HEK293 (cell line): ENCODE measurements at regions not wholly inside any gene's neighbourhood (a gene's known extent, or its start where the extent isn't known, plus 50 kb on each side); places are given as distances from the start of the nearest gene placed in this dataset.

Experiments
- CTCF ChIP-seq: fragments of 450-650 bp; formaldehyde crosslinking; IDR thresholded peaks from 2 replicates; pipeline ENCODE4 v1.5.1; 2016; ENCODE audit warnings: missing biosample characterization, missing genetic modification characterization
- KLF10 ChIP-seq: fragments of 450-650 bp; IDR thresholded peaks from 2 replicates; pipeline ENCODE4 v1.5.1; 2018; ENCODE audit warnings: missing biosample characterization, mild to moderate bottlenecking, missing genetic modification characterization
- ZNF140 ChIP-seq: fragments of 450-650 bp; formaldehyde crosslinking; IDR thresholded peaks from 2 replicates; pipeline ENCODE4 v1.5.1; 2016; ENCODE audit warnings: missing biosample characterization, missing genetic modification characterization
- ZNF518A ChIP-seq: fragments of 450-650 bp; formaldehyde crosslinking; conservative IDR thresholded peaks from 2 replicates; pipeline ENCODE4 v1.5.1; 2016; ENCODE audit warnings: low read depth, missing biosample characterization, missing genetic modification characterization
- ZNF785 ChIP-seq: fragments of 450-650 bp; formaldehyde crosslinking; IDR thresholded peaks from 2 replicates; pipeline ENCODE4 v1.5.1; 2016; ENCODE audit warnings: missing biosample characterization, missing genetic modification characterization
- ZNF792 ChIP-seq: fragments of 450-650 bp; formaldehyde crosslinking; IDR thresholded peaks from 2 replicates; pipeline ENCODE4 v1.5.1; 2016; ENCODE audit warnings: missing biosample characterization, missing genetic modification characterization
- ZNF830 ChIP-seq: fragments of 450-650 bp; IDR thresholded peaks from 2 replicates; pipeline ENCODE4 v1.5.0; 2018; ENCODE audit warnings: missing biosample characterization, missing genetic modification characterization, low read depth, mild to moderate bottlenecking, moderate library complexity
- TF ChIP-seq, protein P1 (sequence below): sonication (generic); formaldehyde crosslinking; IDR thresholded peaks from 2 replicates; pipeline ENCODE4 v1.8.1; 2022; ENCODE audit warnings: mild to moderate bottlenecking, moderate library complexity, missing genetic modification reagents
- TF ChIP-seq, protein P2 (sequence below): fragments of 450-650 bp; formaldehyde crosslinking; IDR thresholded peaks from 2 replicates; pipeline ENCODE4 v1.5.1; 2016; ENCODE audit warnings: missing biosample characterization, missing genetic modification characterization

DNA sequence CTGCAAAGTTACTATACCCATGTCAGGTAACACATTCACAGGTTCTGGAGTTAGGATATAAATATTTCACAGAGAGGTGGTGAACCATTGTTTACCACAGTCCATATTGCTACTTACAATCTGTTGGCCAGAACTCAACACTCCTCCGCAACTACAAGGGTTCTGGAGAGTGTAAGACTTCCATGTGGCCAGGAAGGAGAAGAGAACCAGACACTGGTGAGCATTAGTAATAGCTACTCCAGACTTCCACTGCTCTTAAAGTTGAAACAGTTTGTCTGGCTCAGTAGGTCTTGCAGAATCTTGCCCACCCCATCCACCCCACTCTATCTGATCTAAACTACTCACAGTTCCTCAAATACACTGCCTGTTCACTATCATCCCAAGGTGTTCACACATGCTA, 369.6 kb downstream of the DUSP6 start:
- TF ChIP-seq ZNF140 (tag by site-specific recombination): no peak
- TF ChIP-seq CTCF: no peak
- no peak for TF ChIP-seq KLF10 (tag by site-specific recombination)
- TF ChIP-seq ZNF830: no peak
- no peak for TF ChIP-seq ZNF785 (tag by site-specific recombination)
- TF ChIP-seq, protein P1, sequence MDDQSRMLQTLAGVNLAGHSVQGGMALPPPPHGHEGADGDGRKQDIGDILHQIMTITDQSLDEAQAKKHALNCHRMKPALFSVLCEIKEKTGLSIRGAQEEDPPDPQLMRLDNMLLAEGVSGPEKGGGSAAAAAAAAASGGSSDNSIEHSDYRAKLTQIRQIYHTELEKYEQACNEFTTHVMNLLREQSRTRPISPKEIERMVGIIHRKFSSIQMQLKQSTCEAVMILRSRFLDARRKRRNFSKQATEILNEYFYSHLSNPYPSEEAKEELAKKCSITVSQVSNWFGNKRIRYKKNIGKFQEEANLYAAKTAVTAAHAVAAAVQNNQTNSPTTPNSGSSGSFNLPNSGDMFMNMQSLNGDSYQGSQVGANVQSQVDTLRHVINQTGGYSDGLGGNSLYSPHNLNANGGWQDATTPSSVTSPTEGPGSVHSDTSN (CRISPR knock-in tag): no peak
- no peak for TF ChIP-seq ZNF792 (tag by site-specific recombination)
- no peak for TF ChIP-seq ZNF518A (tag by site-specific recombination)
- TF ChIP-seq, protein P2, sequence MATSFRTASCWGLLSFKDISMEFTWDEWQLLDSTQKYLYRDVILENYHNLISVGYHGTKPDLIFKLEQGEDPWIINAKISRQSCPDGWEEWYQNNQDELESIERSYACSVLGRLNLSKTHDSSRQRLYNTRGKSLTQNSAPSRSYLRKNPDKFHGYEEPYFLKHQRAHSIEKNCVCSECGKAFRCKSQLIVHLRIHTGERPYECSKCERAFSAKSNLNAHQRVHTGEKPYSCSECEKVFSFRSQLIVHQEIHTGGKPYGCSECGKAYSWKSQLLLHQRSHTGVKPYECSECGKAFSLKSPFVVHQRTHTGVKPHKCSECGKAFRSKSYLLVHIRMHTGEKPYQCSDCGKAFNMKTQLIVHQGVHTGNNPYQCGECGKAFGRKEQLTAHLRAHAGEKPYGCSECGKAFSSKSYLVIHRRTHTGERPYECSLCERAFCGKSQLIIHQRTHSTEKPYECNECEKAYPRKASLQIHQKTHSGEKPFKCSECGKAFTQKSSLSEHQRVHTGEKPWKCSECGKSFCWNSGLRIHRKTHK (tag by site-specific recombination): no peak
